ENCODE measurements at regions not wholly inside any gene's neighbourhood (a gene's known extent, or its start where the extent isn't known, plus 50 kb on each side); places are given as distances from the start of the nearest gene placed in this dataset.
"Not testable (repeated sequence)": the region's sequence is repeated elsewhere in the genome, so short reads cannot be mapped to it uniquely, and the experiment has no call there.

- no peak for DNase-seq
Measured at GRCh38 chr2:2787301-2787907, 456.3 kb upstream of the MYT1L start.

- no peak for DNase-seq
Measured at GRCh38 chr2:2782007-2782406, 450.9 kb upstream of the MYT1L start.

GRCh38 chr2:2779727-2780126, 448.7 kb upstream of the MYT1L start:
- no peak for DNase-seq

- DNase-seq: no peak
Measured at GRCh38 chr2:2777876-2778275, 446.8 kb upstream of the MYT1L start.

GRCh38 chr2:2777213-2777612, 446.1 kb upstream of the MYT1L start:
- DNase-seq: no peak

GRCh38 chr2:2775018-2775417, 443.9 kb upstream of the MYT1L start:
- no peak for DNase-seq

- DNase-seq: no peak
Measured at GRCh38 chr2:2773692-2774091, 442.6 kb upstream of the MYT1L start.

GRCh38 chr2:2773080-2773479, 442.0 kb upstream of the MYT1L start:
- DNase-seq: not testable (repeated sequence)

- no peak for DNase-seq
Measured at GRCh38 chr2:2771721-2772411, 440.8 kb upstream of the MYT1L start.

GRCh38 chr2:2769481-2770431, 438.7 kb upstream of the MYT1L start:
- no peak for DNase-seq

GRCh38 chr2:2768476-2768875, 437.4 kb upstream of the MYT1L start:
- no peak for DNase-seq

- no peak for DNase-seq
Measured at GRCh38 chr2:2767837-2768236, 436.8 kb upstream of the MYT1L start.

- DNase-seq: no peak
Measured at GRCh38 chr2:2765839-2766495, 434.9 kb upstream of the MYT1L start.

GRCh38 chr2:2765176-2765800, 434.2 kb upstream of the MYT1L start:
- no peak for DNase-seq

- DNase-seq: no peak
Measured at GRCh38 chr2:2764739-2765138, 433.7 kb upstream of the MYT1L start.

GRCh38 chr2:2764001-2764355, 432.9 kb upstream of the MYT1L start:
- no peak for DNase-seq

- DNase-seq: no peak
Measured at GRCh38 chr2:2763351-2764000, 432.4 kb upstream of the MYT1L start.

GRCh38 chr2:2762913-2763312, 431.8 kb upstream of the MYT1L start:
- DNase-seq: no peak

GRCh38 chr2:2762166-2762908, 431.3 kb upstream of the MYT1L start:
- DNase-seq: no peak

GRCh38 chr2:2758793-2759367, 427.8 kb upstream of the MYT1L start:
- DNase-seq: no peak

- DNase-seq: no peak
Measured at GRCh38 chr2:2757764-2758163, 426.7 kb upstream of the MYT1L start.

Measured in NCI-H226 (cell line).